PC-3 (cell line): ENCODE measurements at regions not wholly inside any gene's neighbourhood (a gene's known extent, or its start where the extent isn't known, plus 50 kb on each side); places are given as distances from the start of the nearest gene placed in this dataset.

Source experiments
- EZH2 ChIP-seq: fragments of 300-600 bp; sonication (generic); IDR thresholded peaks from one replicate; pipeline ENCODE4 v1.6.1; 2017; ENCODE audit warnings: antibody characterized with exemption, mild to moderate bottlenecking, low read length; ENCODE audit not compliant: unreplicated experiment
- TF ChIP-seq, protein P1 (sequence below): fragments of 300-600 bp; sonication (generic); conservative IDR thresholded peaks from 2 replicates; pipeline ENCODE4 v1.5.1; 2017; ENCODE audit warnings: antibody characterized with exemption, low read depth, mild to moderate bottlenecking, low read length

DNA sequence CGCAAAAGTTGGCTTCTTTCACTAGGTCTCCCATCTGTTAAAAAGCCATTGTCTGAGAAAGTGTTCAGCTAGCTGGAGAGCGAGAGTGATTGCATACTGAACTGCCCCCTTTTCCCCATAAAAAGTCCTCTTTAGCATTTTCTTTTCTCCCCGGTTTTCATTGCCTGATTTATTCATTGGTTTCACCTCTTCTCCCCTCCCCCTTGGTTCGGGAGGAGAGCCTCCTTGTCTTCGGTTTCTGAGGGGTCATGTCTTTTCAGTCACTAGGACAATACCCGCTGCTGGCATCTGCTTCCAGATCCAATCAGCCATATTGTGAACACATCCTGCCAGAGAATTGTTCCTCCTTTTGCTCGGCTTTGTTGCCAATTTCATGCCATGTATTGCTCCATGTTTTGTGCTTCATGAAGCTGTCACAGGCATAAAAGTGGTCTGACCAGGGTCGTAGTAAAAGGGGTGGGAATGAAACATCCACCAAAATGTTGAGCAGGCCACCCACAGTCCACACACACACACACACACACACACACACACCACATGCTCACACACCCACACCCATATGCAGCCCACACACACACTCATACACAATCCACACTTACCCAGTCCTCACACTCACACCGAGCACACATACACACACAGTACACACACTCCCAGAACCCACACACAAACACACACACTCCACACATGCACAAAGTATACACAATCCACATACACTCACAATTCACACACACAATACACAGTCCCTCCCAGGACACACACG lies 136.0 kb downstream of the NKX6-1 start:
- TF ChIP-seq, protein P1, sequence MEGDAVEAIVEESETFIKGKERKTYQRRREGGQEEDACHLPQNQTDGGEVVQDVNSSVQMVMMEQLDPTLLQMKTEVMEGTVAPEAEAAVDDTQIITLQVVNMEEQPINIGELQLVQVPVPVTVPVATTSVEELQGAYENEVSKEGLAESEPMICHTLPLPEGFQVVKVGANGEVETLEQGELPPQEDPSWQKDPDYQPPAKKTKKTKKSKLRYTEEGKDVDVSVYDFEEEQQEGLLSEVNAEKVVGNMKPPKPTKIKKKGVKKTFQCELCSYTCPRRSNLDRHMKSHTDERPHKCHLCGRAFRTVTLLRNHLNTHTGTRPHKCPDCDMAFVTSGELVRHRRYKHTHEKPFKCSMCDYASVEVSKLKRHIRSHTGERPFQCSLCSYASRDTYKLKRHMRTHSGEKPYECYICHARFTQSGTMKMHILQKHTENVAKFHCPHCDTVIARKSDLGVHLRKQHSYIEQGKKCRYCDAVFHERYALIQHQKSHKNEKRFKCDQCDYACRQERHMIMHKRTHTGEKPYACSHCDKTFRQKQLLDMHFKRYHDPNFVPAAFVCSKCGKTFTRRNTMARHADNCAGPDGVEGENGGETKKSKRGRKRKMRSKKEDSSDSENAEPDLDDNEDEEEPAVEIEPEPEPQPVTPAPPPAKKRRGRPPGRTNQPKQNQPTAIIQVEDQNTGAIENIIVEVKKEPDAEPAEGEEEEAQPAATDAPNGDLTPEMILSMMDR: no peak
- no peak for TF ChIP-seq EZH2
